GM06990 (cell line): ENCODE measurements at regions not wholly inside any gene's neighbourhood (a gene's known extent, or its start where the extent isn't known, plus 50 kb on each side); places are given as distances from the start of the nearest gene placed in this dataset.

ENCODE experiments used
- DNase-seq: peaks from one replicate; pipeline ENCODE4 v3.0.0-alpha.2; 2011; ENCODE audit not compliant: insufficient read length; ENCODE audit errors: extremely low read depth
- H3K27me3 ChIP-seq: replicated peaks from 2 replicates; pipeline ENCODE4 v1.6.0; 2011; ENCODE audit warnings: low read length; ENCODE audit not compliant: control insufficient read depth, insufficient read depth
- H3K36me3 ChIP-seq: 2 replicates; pipeline ENCODE4 v1.5.1; 2011; ENCODE audit warnings: low read length; ENCODE audit not compliant: control insufficient read depth, insufficient read depth
- H3K4me3 ChIP-seq: replicated peaks from 2 replicates; pipeline ENCODE4 v1.5.1; 2011; ENCODE audit warnings: low read depth, mild to moderate bottlenecking, control low read depth, low read length
- CTCF ChIP-seq: IDR thresholded peaks from 2 replicates; pipeline ENCODE4 v1.5.1; 2011; ENCODE audit warnings: low read length, control low read depth, mild to moderate bottlenecking, inconsistent platforms; ENCODE audit not compliant: insufficient read depth, poor library complexity, severe bottlenecking

GRCh38 chr12:65612440-65612839 is 211.8 kb upstream of the HMGA2 start:
- TF ChIP-seq CTCF, result no peak
- Histone ChIP-seq H3K4me3 (no peak overlapping the region), H3K36me3 (no peaks in the 10 kb centered on the region), H3K27me3 (no peaks in the 10 kb centered on the region)
- DNase-seq, result no peak

DNA sequence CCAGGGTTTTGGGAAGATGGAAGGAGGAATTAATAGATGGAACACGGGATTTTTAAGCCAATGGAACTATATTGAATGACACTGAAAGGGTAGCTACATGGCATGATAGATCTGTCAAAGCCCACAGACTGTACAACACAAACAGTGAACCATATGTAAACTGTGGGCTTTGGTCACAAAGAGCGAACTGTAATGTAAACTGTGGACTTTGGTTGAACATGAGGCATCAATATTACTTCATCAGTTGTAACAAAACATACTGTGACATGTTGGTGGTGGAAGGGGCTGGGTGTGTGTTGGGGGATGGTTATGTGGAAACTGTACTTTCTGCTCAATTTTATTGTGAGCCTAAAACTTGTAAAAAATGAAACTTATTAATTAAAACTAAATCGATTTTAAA is 210.6 kb upstream of the HMGA2 start:
- Histone ChIP-seq H3K36me3 (no peaks in the 10 kb centered on the region), H3K27me3 (no peaks in the 10 kb centered on the region), H3K4me3 (no peak overlapping the region)
- DNase-seq, result no peak
- TF ChIP-seq CTCF, result no peak

DNA sequence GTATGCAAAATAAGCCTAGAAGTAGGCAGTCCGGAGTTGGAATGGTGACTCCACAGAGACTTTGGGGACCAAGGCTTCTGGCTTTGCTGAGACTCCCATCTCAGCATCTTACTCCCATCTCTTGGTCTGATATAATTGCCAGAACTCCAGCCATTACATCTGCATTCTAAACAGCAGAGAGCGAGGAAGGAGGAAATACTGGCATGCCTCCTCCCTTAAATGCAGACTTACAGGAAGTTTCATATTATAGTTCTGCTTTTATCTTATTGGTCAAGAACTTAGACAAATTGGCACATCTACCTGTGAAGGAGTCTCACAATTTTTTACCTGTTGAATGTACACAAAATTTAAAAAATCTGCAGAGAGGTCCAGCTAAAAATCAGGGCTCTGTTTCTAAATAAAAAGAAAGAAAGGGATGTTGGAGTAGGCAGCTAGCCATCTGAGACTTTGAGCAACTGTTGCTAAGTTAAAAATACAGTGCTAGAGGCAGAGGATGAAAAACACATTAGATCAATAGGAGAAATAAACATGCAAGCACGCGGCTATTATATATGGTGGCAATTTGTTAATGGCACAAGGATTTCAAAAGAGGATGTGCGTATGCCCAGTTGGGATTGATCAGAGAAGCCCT is 209.9 kb upstream of the HMGA2 start:
- DNase-seq, result no peak
- Histone ChIP-seq H3K27me3 (no peaks in the 10 kb centered on the region), H3K36me3 (no peaks in the 10 kb centered on the region), H3K4me3 (no peak overlapping the region)
- no peak for TF ChIP-seq CTCF

- TF ChIP-seq CTCF, result no peak
- H3K4me3 ChIP-seq, result no peak overlapping the region
- H3K27me3 ChIP-seq, result no peaks in the 10 kb centered on the region
- no peaks in the 10 kb centered on the region for H3K36me3 ChIP-seq
- no peak for DNase-seq
These were observed 209.2 kb upstream of the HMGA2 start for GRCh38 chr12:65615118-65615517.

DNA sequence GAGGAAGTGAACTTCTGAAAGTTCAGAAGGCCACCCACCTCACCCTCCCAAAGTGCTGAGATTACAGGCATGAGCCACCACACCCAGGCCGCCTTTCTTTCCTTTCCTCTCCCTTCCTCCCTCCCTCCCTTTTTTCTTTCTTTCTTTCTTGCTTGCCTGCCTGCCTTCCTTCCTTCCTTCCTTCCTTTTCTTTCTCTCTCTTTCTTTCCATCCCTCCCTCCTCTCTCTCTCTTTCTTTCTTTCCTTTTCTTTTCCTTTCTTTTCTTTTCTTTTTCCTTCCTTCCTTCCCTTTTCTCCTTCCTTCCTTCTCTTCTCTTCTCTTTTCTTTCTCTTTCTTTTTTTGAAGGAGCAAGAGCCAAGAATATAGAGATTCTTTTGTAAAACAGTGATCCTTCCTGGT is 208.3 kb upstream of the HMGA2 start:
- Histone ChIP-seq H3K4me3 (no peak overlapping the region), H3K36me3 (no peaks in the 10 kb centered on the region), H3K27me3 (no peaks in the 10 kb centered on the region)
- no peak for DNase-seq
- TF ChIP-seq CTCF, result no peak

DNA sequence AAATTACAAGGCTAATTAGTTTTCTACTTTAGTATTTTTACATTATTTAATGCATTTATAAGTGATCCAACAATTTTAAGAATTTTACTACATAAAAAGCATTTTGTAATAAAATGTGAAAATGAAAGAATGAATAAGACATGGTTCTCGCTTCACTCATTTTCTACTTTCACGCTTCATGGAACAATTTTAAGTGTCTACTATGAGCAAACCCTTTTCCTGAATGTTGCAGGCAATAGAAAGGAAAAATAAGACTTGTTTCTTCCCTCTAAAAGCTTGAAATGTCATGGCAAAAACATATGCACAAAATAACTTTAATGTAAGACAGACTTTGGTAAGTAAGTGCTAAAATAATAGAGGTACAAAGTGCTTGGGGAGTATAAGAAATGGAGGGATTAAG is 205.7 kb upstream of the HMGA2 start:
- Histone ChIP-seq H3K27me3 (no peaks in the 10 kb centered on the region; the same call in 1 of the 2 replicates), H3K36me3 (no peaks in the 10 kb centered on the region), H3K4me3 (no peak overlapping the region)
- TF ChIP-seq CTCF, result no peak
- DNase-seq, result no peak
